ENCODE measurements at regions not wholly inside any gene's neighbourhood (a gene's known extent, or its start where the extent isn't known, plus 50 kb on each side); places are given as distances from the start of the nearest gene placed in this dataset.

GRCh38 chr2:212945526-212945925 is 205.9 kb downstream of the IKZF2 start:
- peaks cover 5 to 21% (median 11%) of the 10 kb centered on the region in 4 donors for H3K4me1 ChIP-seq

GRCh38 chr2:212943351-212943750 is 208.1 kb downstream of the IKZF2 start:
- 66% methylated on average over 3 of the region's 3 CpGs for WGBS
- intact Hi-C loops (cut with DNase I), result no loop called here
- Histone ChIP-seq H3K27ac (replicated peaks in 1 of 4) (peak overlapping the region in 2 of 4 donors; percentile 21 to 41), H3K27me3 (no peaks in the 10 kb centered on the region), H3K4me3 (no peak overlapping the region), H3K4me1 (peaks cover 5 to 27% (median 19%) of the 10 kb centered on the region in 4 donors), H3K36me3 (no peaks in the 10 kb centered on the region), H3K9me3 (no peaks in the 10 kb centered on the region)
- TF ChIP-seq POLR2AphosphoS5 (IDR thresholded peaks at IDR 0.05), result no peak
- TF ChIP-seq CTCF (IDR thresholded peaks at IDR 0.05), result no peak
- no peak for TF ChIP-seq POLR2A (IDR thresholded peaks at IDR 0.05; ENCODE audit: low read depth)
- no peak for TF ChIP-seq EP300 (IDR thresholded peaks at IDR 0.05)
- DNase-seq (ENCODE audit: extremely low spot score), result no peak

More at GRCh38 chr2:212945526-212945925, 205.9 kb downstream of the IKZF2 start:
- H3K27me3 ChIP-seq, result no peaks in the 10 kb centered on the region
- no peak overlapping the region for H3K27ac ChIP-seq (replicated peaks in 1 of 4)
- H3K9me3 ChIP-seq, result no peaks in the 10 kb centered on the region
- intact Hi-C loops (cut with DNase I), result no loop called here
- WGBS, result 78% methylated on average over 3 of the region's 3 CpGs
- TF ChIP-seq POLR2AphosphoS5 (IDR thresholded peaks at IDR 0.05) (no peak), CTCF (IDR thresholded peaks at IDR 0.05) (no peak), EP300 (IDR thresholded peaks at IDR 0.05) (no peak)
- H3K36me3 ChIP-seq, result no peaks in the 10 kb centered on the region
- DNase-seq (ENCODE audit: extremely low spot score), result no peak
- H3K4me3 ChIP-seq, result no peak overlapping the region

- peaks cover 5 to 27% (median 19%) of the 10 kb centered on the region in 4 donors for H3K4me1 ChIP-seq
- intact Hi-C loops (cut with DNase I), result no loop called here
- H3K27me3 ChIP-seq, result no peaks in the 10 kb centered on the region
- WGBS, result 72% methylated on average over 2 of the region's 2 CpGs
- no peaks in the 10 kb centered on the region for H3K36me3 ChIP-seq
- no peaks in the 10 kb centered on the region for H3K9me3 ChIP-seq
- H3K4me3 ChIP-seq, result no peak overlapping the region
- no peak for DNase-seq (ENCODE audit: extremely low spot score)
- no peak for TF ChIP-seq POLR2AphosphoS5 (IDR thresholded peaks at IDR 0.05)
- TF ChIP-seq EP300 (IDR thresholded peaks at IDR 0.05), result no peak
- TF ChIP-seq POLR2A (IDR thresholded peaks at IDR 0.05; ENCODE audit: low read depth), result no peak
- no peak for TF ChIP-seq CTCF (IDR thresholded peaks at IDR 0.05)
- H3K27ac ChIP-seq (replicated peaks in 1 of 4), result peak overlapping the region in 1 of 4 donors; percentile 20
These were observed 210.1 kb downstream of the IKZF2 start for GRCh38 chr2:212941361-212941760.

- no peak for TF ChIP-seq CTCF (IDR thresholded peaks at IDR 0.05)
- TF ChIP-seq POLR2A (IDR thresholded peaks at IDR 0.05; ENCODE audit: low read depth), result no peak
- no peak for TF ChIP-seq EP300 (IDR thresholded peaks at IDR 0.05)
- no peak for TF ChIP-seq POLR2AphosphoS5 (IDR thresholded peaks at IDR 0.05)
- no peaks in the 10 kb centered on the region for H3K36me3 ChIP-seq
- no peak for DNase-seq (ENCODE audit: extremely low spot score)
- WGBS, result 24% methylated on average over 2 of the region's 2 CpGs
- H3K27me3 ChIP-seq, result no peaks in the 10 kb centered on the region
- H3K4me1 ChIP-seq, result peaks cover 5 to 27% (median 19%) of the 10 kb centered on the region in 4 donors
- intact Hi-C loops (cut with DNase I), result no loop called here
- no peaks in the 10 kb centered on the region for H3K9me3 ChIP-seq
- no peak overlapping the region for H3K4me3 ChIP-seq
- H3K27ac ChIP-seq (replicated peaks in 1 of 4), result peak overlapping the region in 2 of 4 donors; percentile 20 to 30
These were observed 210.6 kb downstream of the IKZF2 start for GRCh38 chr2:212940816-212941215.
